Adipocyte (in vitro differentiated cells): ENCODE measurements at regions not wholly inside any gene's neighbourhood (a gene's known extent, or its start where the extent isn't known, plus 50 kb on each side); places are given as distances from the start of the nearest gene placed in this dataset.

Experiments
- DNase-seq: peaks from one replicate; pipeline ENCODE4 v3.0.0-alpha.2; 2015; ENCODE audit warnings: low read depth
- H3K27me3 ChIP-seq: replicated peaks from 2 replicates; pipeline ENCODE4 v1.7.0; 2013; ENCODE audit warnings: mild to moderate bottlenecking, low read length, moderate library complexity; ENCODE audit not compliant: control insufficient read depth, insufficient read depth
- H3K36me3 ChIP-seq: 2 replicates; pipeline ENCODE4 v1.7.0; 2013; ENCODE audit warnings: low read length, mild to moderate bottlenecking, moderate library complexity; ENCODE audit not compliant: control insufficient read depth, insufficient read depth, severe bottlenecking
- H3K4me1 ChIP-seq: 2 replicates; pipeline ENCODE4 v1.7.0; 2013; ENCODE audit warnings: mild to moderate bottlenecking, low read length, moderate library complexity; ENCODE audit not compliant: control insufficient read depth, insufficient read depth
- H3K4me3 ChIP-seq: 2 replicates; pipeline ENCODE4 v1.7.0; 2013; ENCODE audit warnings: mild to moderate bottlenecking, low read length, moderate library complexity
- H3K9ac ChIP-seq: 2 replicates; pipeline ENCODE4 v1.7.0; 2013; ENCODE audit warnings: mild to moderate bottlenecking, low read length, moderate library complexity
- H3K9me3 ChIP-seq: 2 replicates; pipeline ENCODE4 v1.7.0; 2013; ENCODE audit warnings: mild to moderate bottlenecking, low read length, moderate library complexity; ENCODE audit not compliant: control insufficient read depth

DNA sequence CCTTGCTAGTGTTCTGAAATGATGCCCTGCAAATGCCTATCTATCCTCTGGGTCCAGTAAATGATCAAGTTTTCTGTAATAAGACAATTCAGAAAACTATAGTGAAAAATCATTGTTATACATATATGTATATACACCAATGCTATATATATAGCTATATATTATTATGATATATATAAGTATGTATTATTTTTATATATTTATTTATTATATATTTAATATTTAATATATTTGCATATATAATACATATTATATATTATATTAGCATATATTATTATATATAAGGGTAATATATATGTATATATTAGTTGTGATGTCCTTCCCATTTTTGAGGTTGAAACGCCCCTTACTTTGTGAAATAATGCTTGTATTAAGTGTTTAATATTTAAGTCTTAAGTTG lies 181.4 kb upstream of the CACNA2D1 start:
- H3K9me3 ChIP-seq: no peaks in the 10 kb centered on the region
- H3K27me3 ChIP-seq: no peaks in the 10 kb centered on the region
- no peak overlapping the region for H3K9ac ChIP-seq
- H3K36me3 ChIP-seq: no peaks in the 10 kb centered on the region
- no peak overlapping the region for H3K4me3 ChIP-seq
- peaks cover 18% of the 10 kb centered on the region for H3K4me1 ChIP-seq
- no peak for DNase-seq

DNA sequence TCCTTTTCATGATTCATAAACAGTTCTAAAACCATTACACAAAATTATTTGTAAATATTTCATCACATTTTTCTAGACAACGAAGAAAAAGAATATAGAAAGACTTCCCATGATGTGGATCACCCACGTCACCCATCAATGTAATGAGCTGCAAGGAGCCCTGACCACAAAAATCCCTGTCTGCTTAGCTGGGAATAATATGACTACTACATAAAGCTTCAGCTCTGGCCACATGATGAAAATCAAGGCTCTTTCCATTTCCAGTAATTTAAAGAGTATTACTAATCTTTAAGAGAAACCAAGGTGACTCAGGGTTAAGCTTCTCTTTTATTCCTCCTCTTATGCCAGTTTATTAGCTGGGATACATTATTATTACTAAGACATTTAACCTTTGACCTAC lies 180.8 kb upstream of the CACNA2D1 start:
- no peaks in the 10 kb centered on the region for H3K36me3 ChIP-seq
- peak; percentile 73 for DNase-seq
- no peak overlapping the region for H3K4me3 ChIP-seq
- no peak overlapping the region for H3K9ac ChIP-seq
- peaks cover 13% of the 10 kb centered on the region for H3K4me1 ChIP-seq
- no peaks in the 10 kb centered on the region for H3K27me3 ChIP-seq
- no peaks in the 10 kb centered on the region for H3K9me3 ChIP-seq

DNA sequence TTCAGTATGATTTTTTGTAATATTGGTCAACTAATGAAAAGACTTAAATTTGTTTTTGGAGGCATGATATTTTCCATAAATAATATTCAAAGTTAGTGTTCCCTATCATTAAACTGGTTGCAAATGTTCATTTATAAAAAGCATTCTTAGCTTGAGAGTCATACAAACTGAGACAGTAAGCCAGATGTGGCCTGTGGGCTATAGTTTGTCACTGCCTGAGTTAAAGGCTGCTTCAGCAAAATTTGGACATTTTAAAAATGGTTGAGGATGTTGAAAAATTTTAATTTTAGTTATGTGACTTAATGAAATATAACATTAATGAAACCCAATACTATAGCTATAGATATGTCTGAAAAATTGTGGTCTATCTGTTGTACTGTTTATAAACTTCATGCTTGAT lies 180.2 kb upstream of the CACNA2D1 start:
- Histone ChIP-seq H3K9me3 (no peaks in the 10 kb centered on the region), H3K4me3 (no peak overlapping the region), H3K9ac (no peak overlapping the region), H3K27me3 (no peaks in the 10 kb centered on the region), H3K4me1 (peaks cover 11% of the 10 kb centered on the region), H3K36me3 (no peaks in the 10 kb centered on the region)
- DNase-seq: peak; percentile 36

DNA sequence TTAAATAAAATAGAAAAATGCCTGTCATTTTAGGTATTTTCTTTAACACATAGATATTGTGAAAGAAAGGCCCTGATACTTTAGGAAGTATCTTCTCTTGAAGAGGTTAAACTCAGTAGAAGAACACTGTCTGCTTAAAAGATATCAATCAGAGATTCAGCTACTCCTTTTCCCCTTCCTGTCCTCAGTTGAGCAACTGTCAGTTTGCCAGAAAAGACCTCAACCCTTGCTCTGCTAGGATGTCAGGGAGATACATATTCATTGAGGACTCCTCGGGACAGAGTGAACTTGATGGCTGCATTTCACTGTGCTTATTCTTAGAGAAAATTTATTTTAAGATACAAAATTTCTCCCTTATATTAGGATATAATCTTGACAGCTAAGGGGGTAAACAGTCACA lies 173.6 kb upstream of the CACNA2D1 start:
- no peak overlapping the region for H3K4me3 ChIP-seq
- no peak for DNase-seq
- H3K9me3 ChIP-seq: no peaks in the 10 kb centered on the region
- no peaks in the 10 kb centered on the region for H3K27me3 ChIP-seq
- no peak overlapping the region for H3K9ac ChIP-seq
- H3K4me1 ChIP-seq: no peaks in the 10 kb centered on the region
- no peaks in the 10 kb centered on the region for H3K36me3 ChIP-seq

DNA sequence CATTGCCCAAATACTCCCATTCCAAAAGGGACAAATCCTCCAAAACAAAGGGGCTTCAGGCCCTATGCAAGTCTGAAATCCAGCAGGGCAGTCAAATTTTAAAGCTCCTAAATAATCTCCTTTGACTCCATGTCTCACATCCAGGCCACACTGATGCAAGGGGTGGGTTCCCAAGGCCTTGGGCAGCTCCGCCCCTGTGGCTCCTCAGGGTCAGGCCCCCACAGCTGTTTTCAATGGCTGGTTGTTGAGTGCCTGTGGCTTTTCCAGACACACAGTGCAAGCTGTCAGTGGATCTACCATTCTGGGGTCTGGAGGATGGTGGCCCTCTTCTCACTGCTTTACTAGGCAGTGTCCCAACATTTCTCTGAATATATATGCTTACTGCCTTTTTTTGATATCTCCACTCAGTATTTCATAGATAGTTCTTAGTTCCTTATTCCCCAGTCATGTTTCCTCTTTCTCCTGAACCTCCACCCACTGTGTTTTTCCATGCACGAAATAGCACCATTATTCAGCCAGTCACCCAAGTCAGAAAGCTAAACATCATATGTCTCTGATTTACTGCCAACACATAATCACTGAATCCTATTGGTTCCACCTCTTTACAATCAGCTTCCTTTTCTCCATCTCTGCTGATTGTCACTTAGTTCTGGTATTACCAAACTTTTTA lies 172.6 kb upstream of the CACNA2D1 start:
- no peak overlapping the region for H3K4me3 ChIP-seq
- H3K4me1 ChIP-seq: no peaks in the 10 kb centered on the region
- no peak for DNase-seq

DNA sequence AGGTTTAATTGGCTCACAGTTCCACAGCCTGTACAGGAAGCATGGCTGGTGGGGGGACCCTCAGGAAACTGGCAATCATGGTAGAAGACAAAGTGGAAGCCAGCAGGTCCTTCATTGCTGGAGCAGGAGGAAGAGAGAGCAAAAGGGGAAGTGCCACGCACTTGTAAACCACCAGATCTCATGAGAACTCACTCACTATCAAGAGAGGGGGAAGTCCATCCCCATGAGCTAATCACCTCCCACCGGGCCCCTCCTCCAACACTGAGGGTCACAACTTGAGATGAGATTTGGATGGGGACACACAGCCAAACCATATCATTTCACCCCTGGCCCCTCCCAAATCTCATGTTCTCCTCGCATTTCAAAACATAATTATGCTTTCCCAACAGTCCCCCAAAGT lies 171.9 kb upstream of the CACNA2D1 start:
- no peak overlapping the region for H3K4me3 ChIP-seq
- no peak overlapping the region for H3K9ac ChIP-seq
- H3K27me3 ChIP-seq: no peaks in the 10 kb centered on the region
- no peak for DNase-seq
- no peaks in the 10 kb centered on the region for H3K4me1 ChIP-seq
- H3K36me3 ChIP-seq: no peaks in the 10 kb centered on the region
- no peaks in the 10 kb centered on the region for H3K9me3 ChIP-seq

More for the DNA sequence above, 172.6 kb upstream of the CACNA2D1 start:
- Histone ChIP-seq H3K27me3 (no peaks in the 10 kb centered on the region), H3K9ac (no peak overlapping the region), H3K9me3 (no peaks in the 10 kb centered on the region), H3K36me3 (no peaks in the 10 kb centered on the region)

DNA sequence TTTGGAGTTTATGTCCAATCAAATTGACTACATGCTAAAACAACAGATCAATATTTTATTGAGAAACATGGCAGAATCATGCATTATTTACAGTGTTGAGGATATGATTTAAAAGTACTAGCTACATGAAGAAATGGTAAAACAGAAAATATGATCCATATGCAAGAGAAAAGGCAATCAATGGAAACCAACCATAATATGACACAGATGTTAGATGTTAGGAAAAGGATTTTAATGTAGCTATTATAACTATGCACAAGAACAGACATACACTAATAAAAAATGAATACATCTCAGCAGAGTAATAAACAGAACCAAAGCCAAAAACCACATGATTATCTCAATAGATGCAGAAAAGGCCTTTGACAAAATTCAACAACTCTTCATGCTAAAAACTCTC lies 166.2 kb upstream of the CACNA2D1 start:
- H3K9me3 ChIP-seq: no peaks in the 10 kb centered on the region

DNA sequence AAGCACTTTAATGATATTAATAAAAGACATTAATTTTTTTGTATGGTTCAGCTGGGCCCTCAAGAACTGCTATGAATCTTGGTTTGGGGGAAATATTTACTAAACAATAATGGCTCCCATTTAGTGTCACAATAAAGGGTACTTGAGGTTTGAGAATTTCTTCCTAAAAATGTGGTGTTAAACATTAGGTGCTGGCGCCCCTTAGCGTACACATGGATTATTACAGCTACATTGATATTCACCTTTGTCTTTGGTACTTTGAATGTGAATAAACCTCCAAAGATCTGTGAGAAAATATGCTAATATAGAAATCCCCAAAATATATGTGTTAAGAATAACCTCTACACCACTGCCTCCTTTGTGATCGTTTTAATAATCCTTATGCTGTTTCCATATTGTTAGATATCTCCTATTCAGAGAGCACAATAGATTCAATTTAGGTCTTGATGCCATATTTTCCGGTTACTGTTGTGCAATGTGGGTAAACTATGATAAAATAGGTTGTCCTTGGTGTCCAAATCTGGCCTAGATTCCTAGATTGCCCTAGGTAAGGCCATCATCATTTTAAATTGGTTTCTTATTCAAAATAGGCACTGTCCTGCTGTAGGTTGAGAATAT lies 161.8 kb upstream of the CACNA2D1 start:
- peak; percentile 73 for DNase-seq
- Histone ChIP-seq H3K4me3 (no peak overlapping the region), H3K27me3 (no peaks in the 10 kb centered on the region), H3K4me1 (no peaks in the 10 kb centered on the region), H3K9ac (no peak overlapping the region), H3K9me3 (no peaks in the 10 kb centered on the region), H3K36me3 (no peaks in the 10 kb centered on the region)

More for the DNA sequence above, 166.2 kb upstream of the CACNA2D1 start:
- no peaks in the 10 kb centered on the region for H3K27me3 ChIP-seq
- no peak overlapping the region for H3K9ac ChIP-seq
- no peaks in the 10 kb centered on the region for H3K4me1 ChIP-seq
- no peaks in the 10 kb centered on the region for H3K36me3 ChIP-seq
- H3K4me3 ChIP-seq: no peak overlapping the region
- DNase-seq: peak; percentile 30

DNA sequence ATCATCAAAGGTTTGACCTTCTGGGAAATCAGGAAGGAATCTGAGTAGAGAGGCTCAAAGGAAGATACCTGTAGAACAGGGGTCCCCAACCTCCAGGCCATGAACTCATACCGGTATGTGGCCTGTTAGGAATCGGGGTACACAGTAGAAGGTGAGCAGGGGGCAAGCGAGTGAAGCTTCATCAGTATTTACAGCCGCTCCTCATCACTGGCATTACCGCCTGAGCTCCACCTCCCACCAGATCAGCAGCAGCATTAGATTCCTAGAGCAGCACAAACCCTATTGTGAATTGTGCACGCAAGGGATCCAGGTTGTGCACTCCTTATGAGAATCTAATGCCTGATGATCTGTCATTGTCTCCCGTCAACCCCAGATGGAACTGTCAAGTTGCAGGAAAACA lies 158.5 kb upstream of the CACNA2D1 start:
- Histone ChIP-seq H3K27me3 (no peaks in the 10 kb centered on the region), H3K9ac (no peak overlapping the region), H3K4me3 (no peak overlapping the region), H3K36me3 (no peaks in the 10 kb centered on the region), H3K9me3 (no peaks in the 10 kb centered on the region), H3K4me1 (peaks cover 4% of the 10 kb centered on the region)
- DNase-seq: no peak

DNA sequence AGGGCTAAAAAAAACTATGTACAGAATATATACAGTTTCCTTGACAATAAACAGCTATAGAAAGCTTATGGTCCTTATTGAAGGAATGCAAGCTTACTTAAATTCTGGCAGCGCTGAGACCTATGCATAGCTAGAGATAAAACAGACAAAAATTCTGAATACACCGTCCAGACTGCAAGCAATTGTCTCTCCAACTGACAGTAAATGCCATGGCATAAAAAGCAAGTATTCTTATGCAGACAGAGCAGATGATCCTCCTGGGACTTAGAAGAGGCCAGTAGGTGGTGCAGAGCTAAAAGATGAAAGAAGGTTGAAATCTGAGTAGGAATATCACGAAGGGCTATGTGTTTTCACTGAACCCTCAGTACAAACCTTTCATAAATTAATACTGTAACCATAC lies 157.0 kb upstream of the CACNA2D1 start:
- no peak overlapping the region for H3K4me3 ChIP-seq
- DNase-seq: peak; percentile 12

DNA sequence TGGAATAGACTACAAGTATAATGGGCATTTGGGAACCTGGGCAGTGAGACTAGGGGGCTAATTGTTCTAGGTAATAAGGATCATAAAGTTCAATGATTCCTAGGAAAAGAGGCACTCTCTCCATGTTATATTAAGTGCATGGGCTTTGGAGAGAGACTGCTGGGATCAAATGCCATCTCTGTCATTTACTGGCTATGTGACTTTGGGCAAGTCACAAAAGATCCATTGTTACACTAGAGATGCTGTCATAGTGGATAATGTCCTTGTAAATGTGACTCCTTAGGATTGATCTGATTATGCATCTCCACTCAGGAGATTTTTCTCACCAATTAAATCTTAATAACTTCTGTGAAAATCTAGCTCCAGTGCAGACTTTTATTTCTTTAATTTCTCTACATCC lies 156.3 kb upstream of the CACNA2D1 start:
- no peak overlapping the region for H3K4me3 ChIP-seq
- no peaks in the 10 kb centered on the region for H3K9me3 ChIP-seq
- H3K36me3 ChIP-seq: no peaks in the 10 kb centered on the region
- no peaks in the 10 kb centered on the region for H3K27me3 ChIP-seq
- DNase-seq: no peak
- no peak overlapping the region for H3K9ac ChIP-seq
- H3K4me1 ChIP-seq: peaks cover 4% of the 10 kb centered on the region

More for the DNA sequence above, 157.0 kb upstream of the CACNA2D1 start:
- H3K4me1 ChIP-seq: peaks cover 4% of the 10 kb centered on the region
- H3K9ac ChIP-seq: no peak overlapping the region
- no peaks in the 10 kb centered on the region for H3K36me3 ChIP-seq
- no peaks in the 10 kb centered on the region for H3K27me3 ChIP-seq
- no peaks in the 10 kb centered on the region for H3K9me3 ChIP-seq

DNA sequence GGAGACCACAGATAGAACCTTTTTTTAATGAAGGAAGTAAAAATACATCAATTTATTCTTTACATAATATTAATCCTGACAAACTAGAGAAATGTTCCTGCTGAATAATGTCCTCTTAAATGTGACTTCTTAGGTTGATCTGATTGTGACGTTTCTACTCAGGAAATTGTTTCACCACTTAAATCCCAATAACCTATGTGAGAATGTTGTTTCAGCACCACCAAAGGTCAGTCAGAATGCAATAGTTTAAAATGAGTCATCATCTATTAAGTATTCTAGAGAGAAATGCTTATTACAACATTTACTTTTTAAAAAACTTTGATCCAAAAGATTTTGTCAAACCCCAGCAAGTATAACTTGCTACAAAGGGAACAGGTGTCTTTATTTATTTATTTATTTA lies 155.4 kb upstream of the CACNA2D1 start:
- H3K9ac ChIP-seq: no peak overlapping the region
- peak; percentile 44 for DNase-seq

More for the DNA sequence above, 155.4 kb upstream of the CACNA2D1 start:
- Histone ChIP-seq H3K9me3 (no peaks in the 10 kb centered on the region), H3K27me3 (no peaks in the 10 kb centered on the region), H3K4me3 (no peak overlapping the region), H3K4me1 (peaks cover 4% of the 10 kb centered on the region), H3K36me3 (no peaks in the 10 kb centered on the region)
